Stomach (tissue), 8 donors: ENCODE measurements at regions not wholly inside any gene's neighbourhood (a gene's known extent, or its start where the extent isn't known, plus 50 kb on each side); places are given as distances from the start of the nearest gene placed in this dataset.

ENCODE experiments used
- DNase-seq, 2 donors: peaks; one replicate each; pipeline versions ENCODE4 v3.0.0 to v3.0.0-alpha.2; 2013 to 2019
- H3K27ac ChIP-seq, 5 donors: fragments of 200-600 bp in 4 of 5; sonication (generic) in 4 of 5; one replicate each; pipeline ENCODE4 v1.5.1; 2013 to 2019; ENCODE audit warnings: mild to moderate bottlenecking in 1 of 5, moderate library complexity in 1 of 5
- H3K27me3 ChIP-seq, 3 donors: fragments of 200-600 bp; sonication (generic); one replicate each; pipeline ENCODE4 v1.5.1; 2017 to 2019; ENCODE audit warnings: mixed run types in 1 of 3
- H3K36me3 ChIP-seq, 4 donors: fragments of 200-600 bp; sonication (generic); 1 replicate in 3 of 4; 2 replicates in 1 of 4; pipeline ENCODE4 v1.5.1; 2016 to 2019
- H3K4me1 ChIP-seq, 4 donors: fragments of 200-600 bp; sonication (generic); one replicate each; pipeline ENCODE4 v1.5.1; 2016 to 2019
- H3K4me3 ChIP-seq, 4 donors: fragments of 200-600 bp; sonication (generic) in 3 of 4; one replicate each; pipeline ENCODE4 v1.5.1; 2016 to 2019; ENCODE audit warnings: mild to moderate bottlenecking in 1 of 4
- H3K9me3 ChIP-seq, 4 donors: fragments of 200-600 bp; sonication (generic); one replicate each; pipeline ENCODE4 v1.5.1; 2016 to 2019
- EP300 ChIP-seq: sonication (generic); formaldehyde crosslinking; IDR thresholded peaks from one replicate; pipeline ENCODE4 v1.6.1; 2017; ENCODE audit warnings: antibody characterized with exemption
- POLR2A ChIP-seq, 4 donors: fragments of 450-650 bp; IDR thresholded peaks; one replicate each; pipeline ENCODE4 v1.6.1; 2016; ENCODE audit warnings: antibody characterized with exemption in 4 of 4, control low read depth in 2 of 4, mild to moderate bottlenecking in 1 of 4, moderate library complexity in 1 of 4
- POLR2AphosphoS5 ChIP-seq, 3 donors: sonication (generic); formaldehyde crosslinking; IDR thresholded peaks; one replicate each; pipeline ENCODE4 v1.6.1; 2016; ENCODE audit warnings: antibody characterized with exemption in 3 of 3
- WGBS, 5 donors: extraction: QIAGEN DNeasy Blood & Tissue Kit in 3 of 5; methylation state at CpG; one replicate each; pipeline versions ENCODE4 v1.1.5 to v1.1.7; 2013 to 2018; 5-methylcytosine and 5-hydroxymethylcytosine counted together
- intact Hi-C: fragments of 100-400 bp; cut with DNase I; formaldehyde crosslinking; loops from one replicate; pipeline ENCODE4 v1.15.1; 2023; ENCODE audit warnings: low total_unique reads
- TF ChIP-seq, protein P1 (sequence below), 7 experiments: fragments of 450-650 bp in 4 of 7; fragments of 200-600 bp in 3 of 7; sonication (generic) in 3 of 7; IDR thresholded peaks; one replicate each; pipeline ENCODE4 v1.5.1; 2016 to 2019; ENCODE audit warnings: antibody characterized with exemption in 7 of 7, control low read depth in 2 of 7, mild to moderate bottlenecking in 1 of 7
- donor health status: healthy with polysubstance abuse.
- donor health status: Bipolar disorder and iron deficiency.
- donor health status: healthy.

DNA sequence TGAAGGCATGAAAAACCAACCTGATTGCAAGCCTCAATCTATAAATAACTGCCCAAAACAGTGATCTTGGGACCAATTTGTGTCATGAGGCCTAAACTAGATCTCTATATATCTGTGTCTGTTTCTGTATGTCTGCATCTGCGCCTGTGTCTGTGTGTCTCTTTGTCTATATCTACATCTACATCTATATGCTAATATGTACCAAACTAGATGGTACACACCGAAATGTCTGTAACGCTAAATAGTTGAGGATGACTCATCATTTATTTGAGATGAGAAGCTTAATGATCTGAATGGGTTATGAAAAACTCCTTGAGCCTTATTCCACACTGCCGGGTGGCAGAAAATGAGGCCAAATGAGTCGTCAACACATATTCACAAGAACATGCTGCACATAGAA lies 982.3 kb downstream of the ROBO2 start:
- WGBS, 5 donors, result 79 to 85% (median 84%) methylated on average over 5 of the region's 5 CpGs
- Histone ChIP-seq H3K9me3 (no peaks in the 10 kb centered on the region), H3K4me3 (no peak overlapping the region), H3K27me3 (no peaks in the 10 kb centered on the region), H3K36me3 (no peaks in the 10 kb centered on the region), H3K4me1 (no peaks in the 10 kb centered on the region), H3K27ac (no peak overlapping the region)
- TF ChIP-seq EP300 (no peak), POLR2A (IDR thresholded peaks at IDR 0.05) (no peak), POLR2AphosphoS5 (IDR thresholded peaks at IDR 0.05) (no peak)
- TF ChIP-seq, protein P1, sequence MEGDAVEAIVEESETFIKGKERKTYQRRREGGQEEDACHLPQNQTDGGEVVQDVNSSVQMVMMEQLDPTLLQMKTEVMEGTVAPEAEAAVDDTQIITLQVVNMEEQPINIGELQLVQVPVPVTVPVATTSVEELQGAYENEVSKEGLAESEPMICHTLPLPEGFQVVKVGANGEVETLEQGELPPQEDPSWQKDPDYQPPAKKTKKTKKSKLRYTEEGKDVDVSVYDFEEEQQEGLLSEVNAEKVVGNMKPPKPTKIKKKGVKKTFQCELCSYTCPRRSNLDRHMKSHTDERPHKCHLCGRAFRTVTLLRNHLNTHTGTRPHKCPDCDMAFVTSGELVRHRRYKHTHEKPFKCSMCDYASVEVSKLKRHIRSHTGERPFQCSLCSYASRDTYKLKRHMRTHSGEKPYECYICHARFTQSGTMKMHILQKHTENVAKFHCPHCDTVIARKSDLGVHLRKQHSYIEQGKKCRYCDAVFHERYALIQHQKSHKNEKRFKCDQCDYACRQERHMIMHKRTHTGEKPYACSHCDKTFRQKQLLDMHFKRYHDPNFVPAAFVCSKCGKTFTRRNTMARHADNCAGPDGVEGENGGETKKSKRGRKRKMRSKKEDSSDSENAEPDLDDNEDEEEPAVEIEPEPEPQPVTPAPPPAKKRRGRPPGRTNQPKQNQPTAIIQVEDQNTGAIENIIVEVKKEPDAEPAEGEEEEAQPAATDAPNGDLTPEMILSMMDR (IDR thresholded peaks at IDR 0.05), result no peak
- DNase-seq, result no peak
- intact Hi-C loops, result no loop called here

DNA sequence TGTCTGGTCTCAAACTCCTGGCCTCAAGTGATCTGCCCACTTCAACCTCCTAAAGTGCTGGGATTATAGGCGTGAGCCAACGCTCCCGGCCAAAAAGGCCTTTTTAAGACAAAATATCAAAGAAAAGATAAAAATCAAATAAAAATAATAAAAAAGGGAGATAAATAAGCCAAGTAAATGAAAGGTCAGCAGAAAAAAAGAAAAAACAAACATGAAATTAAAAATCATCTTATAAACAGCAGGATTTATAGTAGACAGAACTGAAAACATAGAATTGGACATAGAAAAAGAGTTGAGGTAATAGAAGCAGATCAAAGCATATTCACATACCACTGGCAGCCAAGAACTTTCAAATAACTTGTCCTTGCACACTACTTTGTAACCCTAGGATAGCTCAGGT lies 983.4 kb downstream of the ROBO2 start:
- intact Hi-C loops, result no loop called here
- Histone ChIP-seq H3K4me1 (no peaks in the 10 kb centered on the region), H3K27ac (no peak overlapping the region), H3K27me3 (no peaks in the 10 kb centered on the region), H3K36me3 (no peaks in the 10 kb centered on the region), H3K4me3 (no peak overlapping the region), H3K9me3 (no peaks in the 10 kb centered on the region)
- 92 to 97% (median 93%) methylated on average over 3 of the region's 3 CpGs for WGBS, 5 donors
- DNase-seq, result no peak
- TF ChIP-seq, protein P1 (IDR thresholded peaks at IDR 0.05), result no peak
- TF ChIP-seq POLR2A (IDR thresholded peaks at IDR 0.05) (no peak), EP300 (no peak), POLR2AphosphoS5 (IDR thresholded peaks at IDR 0.05) (no peak)

DNA sequence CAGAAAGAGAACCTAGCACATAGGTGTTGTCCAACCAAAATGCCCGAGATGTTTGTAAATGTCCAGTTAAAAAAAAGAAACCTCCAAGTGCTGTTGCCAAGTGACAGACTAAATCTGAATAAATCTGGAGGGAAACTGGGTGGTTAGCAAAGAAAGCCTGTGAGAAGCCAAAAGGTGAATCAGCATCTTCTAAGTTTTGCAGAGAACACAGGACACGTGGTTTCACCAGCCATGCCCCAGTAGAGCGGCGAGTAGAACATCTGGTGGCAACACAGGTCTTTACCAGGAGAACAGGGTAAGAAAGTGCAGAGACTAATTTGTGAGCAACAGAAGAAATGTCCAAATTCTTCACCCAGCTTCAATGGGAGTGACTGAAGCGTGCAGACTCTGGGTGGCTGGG lies 986.0 kb downstream of the ROBO2 start:
- no peak for TF ChIP-seq EP300
- TF ChIP-seq, protein P1 (IDR thresholded peaks at IDR 0.05), result no peak
- H3K27me3 ChIP-seq, result no peaks in the 10 kb centered on the region
- no peaks in the 10 kb centered on the region for H3K36me3 ChIP-seq
- H3K4me1 ChIP-seq, result no peaks in the 10 kb centered on the region
- H3K4me3 ChIP-seq, result no peak overlapping the region
- intact Hi-C loops, result no loop called here
- no peak overlapping the region for H3K27ac ChIP-seq
- 77 to 93% (median 82%) methylated on average over 5 of the region's 5 CpGs for WGBS, 5 donors
- DNase-seq, result no peak
- H3K9me3 ChIP-seq, result peaks cover 0 to 10% (median 6%) of the 10 kb centered on the region in 4 donors

- Histone ChIP-seq H3K4me1 (no peaks in the 10 kb centered on the region), H3K4me3 (no peak overlapping the region), H3K36me3 (no peaks in the 10 kb centered on the region), H3K27me3 (no peaks in the 10 kb centered on the region), H3K27ac (no peak overlapping the region), H3K9me3 (peaks cover 0 to 10% (median 6%) of the 10 kb centered on the region in 4 donors)
- no peak for DNase-seq
- WGBS, 5 donors, result 87 to 94% (median 88%) methylated on average over 1 of the region's 1 CpG
- intact Hi-C loops, result no loop called here
- no peak for TF ChIP-seq EP300
Measured at GRCh38 chr3:78026318-78026828, 986.5 kb downstream of the ROBO2 start.

DNA sequence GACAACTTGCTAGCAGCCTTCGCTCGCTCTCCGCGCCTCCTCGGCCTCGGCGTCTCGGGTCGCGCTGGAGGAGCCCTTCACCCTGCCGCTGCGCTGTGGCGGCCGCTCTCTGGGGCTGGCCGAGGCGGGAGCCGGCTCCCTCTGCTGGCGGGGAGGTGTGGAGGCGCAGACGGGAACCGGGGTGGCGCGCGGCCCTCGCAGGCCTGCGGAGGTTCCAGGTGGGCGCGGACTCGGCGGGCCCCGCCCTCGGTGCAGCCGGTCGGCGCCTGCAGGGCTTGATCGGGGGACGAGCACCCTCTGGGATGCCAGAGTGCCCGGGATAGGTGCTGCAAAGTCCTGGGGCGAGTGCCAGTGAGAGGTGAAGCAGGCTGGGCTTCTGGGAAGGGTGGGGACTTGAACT lies 989.9 kb downstream of the ROBO2 start:
- TF ChIP-seq, protein P1 (IDR thresholded peaks at IDR 0.05), result no peak
- TF ChIP-seq EP300 (no peak), POLR2AphosphoS5 (IDR thresholded peaks at IDR 0.05) (no peak), POLR2A (IDR thresholded peaks at IDR 0.05) (no peak)
- WGBS, 5 donors, result 94 to 97% (median 96%) methylated on average over 29 to 39 of the region's 39 CpGs

More for the DNA sequence above, 989.9 kb downstream of the ROBO2 start:
- Histone ChIP-seq H3K27me3 (no peaks in the 10 kb centered on the region), H3K4me3 (no peak overlapping the region), H3K36me3 (no peaks in the 10 kb centered on the region), H3K9me3 (peaks cover 0 to 10% (median 6%) of the 10 kb centered on the region in 4 donors), H3K27ac (no peak overlapping the region), H3K4me1 (no peaks in the 10 kb centered on the region)
- no peak for DNase-seq
- intact Hi-C loops, result no loop called here
